ENCODE measurements at regions not wholly inside any gene's neighbourhood (a gene's known extent, or its start where the extent isn't known, plus 50 kb on each side); places are given as distances from the start of the nearest gene placed in this dataset.
"Not testable (repeated sequence)": the region's sequence is repeated elsewhere in the genome, so short reads cannot be mapped to it uniquely, and the experiment has no call there.

- Mint-ChIP-seq H3K27me3 (ENCODE audit: low read depth) (no peaks in the 10 kb centered on the region), H3K36me3 (ENCODE audit: low read depth) (no peaks in the 10 kb centered on the region), H3K9me3 (ENCODE audit: low read depth) (peaks cover 5% of the 10 kb centered on the region), H3K4me3 (ENCODE audit: unreplicated experiment) (no peak overlapping the region), H3K27ac (ENCODE audit: unreplicated experiment) (no peak overlapping the region), H3K4me1 (ENCODE audit: low read depth) (no peaks in the 10 kb centered on the region)
- DNase-seq (ENCODE audit: low spot score), result no peak
- TF ChIP-seq, protein P1, sequence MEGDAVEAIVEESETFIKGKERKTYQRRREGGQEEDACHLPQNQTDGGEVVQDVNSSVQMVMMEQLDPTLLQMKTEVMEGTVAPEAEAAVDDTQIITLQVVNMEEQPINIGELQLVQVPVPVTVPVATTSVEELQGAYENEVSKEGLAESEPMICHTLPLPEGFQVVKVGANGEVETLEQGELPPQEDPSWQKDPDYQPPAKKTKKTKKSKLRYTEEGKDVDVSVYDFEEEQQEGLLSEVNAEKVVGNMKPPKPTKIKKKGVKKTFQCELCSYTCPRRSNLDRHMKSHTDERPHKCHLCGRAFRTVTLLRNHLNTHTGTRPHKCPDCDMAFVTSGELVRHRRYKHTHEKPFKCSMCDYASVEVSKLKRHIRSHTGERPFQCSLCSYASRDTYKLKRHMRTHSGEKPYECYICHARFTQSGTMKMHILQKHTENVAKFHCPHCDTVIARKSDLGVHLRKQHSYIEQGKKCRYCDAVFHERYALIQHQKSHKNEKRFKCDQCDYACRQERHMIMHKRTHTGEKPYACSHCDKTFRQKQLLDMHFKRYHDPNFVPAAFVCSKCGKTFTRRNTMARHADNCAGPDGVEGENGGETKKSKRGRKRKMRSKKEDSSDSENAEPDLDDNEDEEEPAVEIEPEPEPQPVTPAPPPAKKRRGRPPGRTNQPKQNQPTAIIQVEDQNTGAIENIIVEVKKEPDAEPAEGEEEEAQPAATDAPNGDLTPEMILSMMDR (IDR thresholded peaks at IDR 0.05), result no peak
Observed at GRCh38 chr5:30152431-30152830, 1041.1 kb upstream of the CDH6 start.

DNA sequence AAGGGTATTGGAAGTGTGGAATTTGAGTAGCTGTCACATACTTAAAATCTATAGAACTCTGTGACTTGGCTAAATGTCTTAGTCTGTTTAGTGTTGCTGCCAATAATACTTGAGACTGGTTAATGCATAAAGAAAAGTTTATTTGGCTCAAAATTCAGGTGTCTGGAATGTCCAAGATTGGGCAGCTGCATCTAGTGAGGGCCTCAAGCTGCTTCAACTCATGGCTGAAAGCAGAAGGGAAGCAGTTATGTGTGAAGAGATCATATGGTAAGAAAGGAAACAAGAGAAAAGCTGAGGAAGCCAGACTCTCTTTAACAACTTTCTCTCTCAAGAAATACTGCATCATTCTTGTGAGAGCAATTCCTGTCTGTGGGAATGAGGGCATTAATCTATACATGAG lies 1043.3 kb upstream of the CDH6 start:
- no peak overlapping the region for H3K4me3 Mint-ChIP-seq (ENCODE audit: unreplicated experiment)
- H3K9me3 Mint-ChIP-seq (ENCODE audit: low read depth), result peaks cover 5% of the 10 kb centered on the region
- no peak for DNase-seq (ENCODE audit: low spot score)
- H3K27me3 Mint-ChIP-seq (ENCODE audit: low read depth), result no peaks in the 10 kb centered on the region
- no peak overlapping the region for H3K27ac Mint-ChIP-seq (ENCODE audit: unreplicated experiment)
- no peaks in the 10 kb centered on the region for H3K4me1 Mint-ChIP-seq (ENCODE audit: low read depth)
- TF ChIP-seq, protein P1 (IDR thresholded peaks at IDR 0.05), result no peak
- H3K36me3 Mint-ChIP-seq (ENCODE audit: low read depth), result no peaks in the 10 kb centered on the region

DNA sequence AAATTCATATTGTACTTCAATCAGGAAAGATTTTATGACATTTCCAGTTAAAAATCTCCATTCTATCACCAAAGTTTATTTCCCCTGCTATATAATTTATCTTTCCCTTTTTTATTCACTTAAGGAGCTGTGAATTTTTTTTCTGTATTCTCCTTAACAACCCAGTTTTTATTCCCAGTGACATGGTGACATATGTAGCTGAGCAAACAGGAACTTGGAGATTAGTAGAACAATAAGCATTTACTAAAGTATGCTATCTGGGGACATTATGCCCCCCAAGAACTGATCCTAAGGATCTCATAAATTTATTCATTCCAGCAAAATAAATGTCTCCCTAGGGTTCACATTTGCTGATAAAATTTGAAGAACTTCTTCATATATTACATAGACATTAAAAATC lies 1044.0 kb upstream of the CDH6 start:
- Mint-ChIP-seq H3K9me3 (ENCODE audit: low read depth) (peaks cover 5% of the 10 kb centered on the region), H3K4me1 (ENCODE audit: low read depth) (no peaks in the 10 kb centered on the region)
- TF ChIP-seq, protein P1 (IDR thresholded peaks at IDR 0.05), result no peak

DNA sequence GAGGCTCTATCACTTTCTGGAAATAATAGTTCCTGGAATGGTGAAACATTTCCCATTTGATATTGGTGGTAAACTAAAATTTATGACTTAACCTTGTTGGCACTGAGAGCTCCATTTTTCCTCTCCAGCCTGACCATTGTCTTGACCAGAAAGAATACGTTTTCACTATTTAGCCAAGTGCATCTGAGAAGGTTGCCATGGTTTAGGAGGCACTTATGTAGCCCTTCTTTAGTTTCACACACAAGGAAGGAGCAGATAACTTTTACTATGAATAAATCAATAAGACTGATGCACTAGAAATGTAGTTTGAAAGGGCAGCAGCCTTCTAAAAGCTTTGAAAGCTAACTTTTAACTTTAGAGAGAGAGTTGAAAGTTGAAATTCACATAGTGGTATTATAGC lies 1045.5 kb upstream of the CDH6 start:
- TF ChIP-seq, protein P1 (IDR thresholded peaks at IDR 0.05), result no peak
- H3K9me3 Mint-ChIP-seq (ENCODE audit: low read depth), result peaks cover 5% of the 10 kb centered on the region
- H3K4me3 Mint-ChIP-seq (ENCODE audit: unreplicated experiment), result no peak overlapping the region
- H3K27ac Mint-ChIP-seq (ENCODE audit: unreplicated experiment), result no peak overlapping the region
- no peaks in the 10 kb centered on the region for H3K36me3 Mint-ChIP-seq (ENCODE audit: low read depth)
- DNase-seq (ENCODE audit: low spot score), result no peak
- H3K27me3 Mint-ChIP-seq (ENCODE audit: low read depth), result no peaks in the 10 kb centered on the region
- H3K4me1 Mint-ChIP-seq (ENCODE audit: low read depth), result no peaks in the 10 kb centered on the region

More for the DNA sequence above, 1044.0 kb upstream of the CDH6 start:
- DNase-seq (ENCODE audit: low spot score), result no peak
- no peak overlapping the region for H3K27ac Mint-ChIP-seq (ENCODE audit: unreplicated experiment)
- no peak overlapping the region for H3K4me3 Mint-ChIP-seq (ENCODE audit: unreplicated experiment)
- H3K27me3 Mint-ChIP-seq (ENCODE audit: low read depth), result no peaks in the 10 kb centered on the region
- H3K36me3 Mint-ChIP-seq (ENCODE audit: low read depth), result no peaks in the 10 kb centered on the region

DNA sequence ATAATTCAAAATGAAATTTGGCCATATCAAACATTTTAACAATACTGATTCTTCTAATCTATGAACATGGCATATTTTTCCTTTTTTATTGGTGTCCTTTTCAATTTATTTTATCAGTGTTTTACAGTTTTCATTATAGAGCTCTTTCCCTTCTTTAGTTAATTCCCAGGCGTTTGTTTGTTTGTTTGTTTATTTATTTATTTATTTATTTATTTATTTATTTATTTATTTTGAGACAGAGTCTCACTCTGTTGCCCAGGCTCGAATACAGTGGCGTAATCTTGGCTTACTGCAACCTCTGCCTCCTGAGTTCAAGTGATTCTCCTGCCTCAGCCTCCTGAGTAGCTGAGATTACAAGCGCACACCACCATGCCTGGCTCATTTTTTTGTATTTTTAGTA lies 1049.4 kb upstream of the CDH6 start:
- H3K9me3 Mint-ChIP-seq (ENCODE audit: low read depth); DNase-seq (ENCODE audit: low spot score); H3K4me3 Mint-ChIP-seq (ENCODE audit: unreplicated experiment); H3K4me1 Mint-ChIP-seq (ENCODE audit: low read depth); H3K27me3 Mint-ChIP-seq (ENCODE audit: low read depth); H3K36me3 Mint-ChIP-seq (ENCODE audit: low read depth); H3K27ac Mint-ChIP-seq (ENCODE audit: unreplicated experiment): not testable (repeated sequence)

DNA sequence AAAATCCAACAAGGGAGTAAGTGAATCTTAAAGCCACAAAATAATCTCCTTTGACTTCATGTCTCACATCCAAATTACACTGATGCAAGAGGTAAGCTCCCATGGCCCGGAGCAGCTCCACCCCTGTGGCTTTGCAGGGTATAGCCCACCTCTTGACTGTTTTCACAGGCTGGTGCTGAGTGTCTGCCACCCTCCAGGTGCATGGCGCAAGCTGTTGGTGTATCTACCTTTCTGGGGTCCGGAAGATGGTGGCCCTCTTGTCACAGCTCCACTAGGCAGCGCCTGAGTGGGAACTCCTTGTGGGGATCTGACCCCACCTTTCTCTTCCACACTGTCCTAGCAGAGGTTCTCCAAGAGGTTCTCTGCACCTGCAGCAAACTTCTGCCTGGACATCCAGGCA lies 1051.1 kb upstream of the CDH6 start:
- Mint-ChIP-seq H3K9me3 (ENCODE audit: low read depth) (peaks cover 9% of the 10 kb centered on the region), H3K4me3 (ENCODE audit: unreplicated experiment) (no peak overlapping the region), H3K27ac (ENCODE audit: unreplicated experiment) (no peak overlapping the region), H3K4me1 (ENCODE audit: low read depth) (no peaks in the 10 kb centered on the region), H3K36me3 (ENCODE audit: low read depth) (no peaks in the 10 kb centered on the region), H3K27me3 (ENCODE audit: low read depth) (no peaks in the 10 kb centered on the region)
- peak; percentile 44 for DNase-seq (ENCODE audit: low spot score)
- TF ChIP-seq, protein P1 (IDR thresholded peaks at IDR 0.05), result no peak
